ENCODE measurements at regions not wholly inside any gene's neighbourhood (a gene's known extent, or its start where the extent isn't known, plus 50 kb on each side); places are given as distances from the start of the nearest gene placed in this dataset.
A peak's percentile ranks its signal among the peaks of the same experiment; 100 is the strongest.

DNA sequence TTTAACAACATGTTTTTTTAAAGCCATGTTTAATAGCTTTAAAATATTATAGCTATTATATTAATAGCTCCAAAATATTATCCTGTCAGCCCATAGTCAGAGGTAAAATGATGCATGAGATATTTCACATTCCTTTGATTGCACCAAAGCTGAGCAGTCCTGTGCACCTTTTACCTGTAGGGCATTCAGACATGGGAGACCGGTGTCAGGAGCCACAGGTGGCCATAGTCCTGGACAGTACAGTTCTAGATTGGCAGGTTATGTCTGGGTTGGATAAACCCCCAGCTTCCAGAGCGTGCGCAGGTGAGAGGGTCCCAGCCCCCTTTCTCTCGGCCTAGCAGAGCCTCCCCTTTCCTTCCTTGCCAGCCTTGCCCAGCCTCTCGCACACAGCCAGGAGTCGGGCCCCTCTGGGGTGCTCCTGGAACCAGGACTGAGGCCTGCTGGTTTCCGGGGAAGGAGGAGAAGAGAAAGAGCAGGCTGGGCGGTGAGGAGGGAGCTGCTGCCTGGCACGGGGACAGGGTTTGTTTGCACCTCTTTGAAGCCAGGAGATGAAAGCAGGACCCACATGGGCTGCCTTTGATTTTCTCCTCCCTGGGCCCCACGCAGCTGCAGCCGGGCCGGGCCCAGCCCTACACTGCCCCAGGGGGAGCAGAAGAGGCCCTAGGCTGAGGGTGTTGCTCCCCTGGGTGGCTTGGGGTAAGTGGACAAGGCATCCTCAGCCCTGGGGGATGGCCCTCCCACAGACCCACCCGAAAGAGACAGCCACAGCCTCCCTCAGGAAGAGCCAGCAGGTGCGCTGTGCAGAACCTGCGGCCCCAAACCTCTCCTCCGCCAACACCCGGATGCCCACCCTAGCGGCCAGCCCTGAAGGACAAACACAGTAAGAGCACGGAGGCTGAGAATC lies 75.2 kb upstream of the TARDBP start:
- no peaks in the 10 kb centered on the region for H3K9me3 ChIP-seq (ENCODE audit: control insufficient read depth in 2 of 2, low read length in 2 of 2)
- no peak overlapping the region for H3K4me3 ChIP-seq (ENCODE audit: low read length in 2 of 2)
- H3K9ac ChIP-seq (ENCODE audit: low read depth in 1 of 2, low read length in 2 of 2): no peak overlapping the region
- no peaks in the 10 kb centered on the region for H3K27me3 ChIP-seq (ENCODE audit: control insufficient read depth in 2 of 2, insufficient read depth in 2 of 2, low read length in 2 of 2)
- H3K4me1 ChIP-seq (ENCODE audit: control insufficient read depth in 2 of 2, insufficient read depth in 2 of 2, low read length in 2 of 2): peaks cover 5 to 12% of the 10 kb centered on the region in 2 donors
- no peaks in the 10 kb centered on the region for H3K36me3 ChIP-seq (ENCODE audit: control insufficient read depth in 2 of 2, insufficient read depth in 2 of 2, low read length in 2 of 2)
- no peak overlapping the region for H3K27ac ChIP-seq (ENCODE audit: low read depth in 2 of 2, low read length in 2 of 2)

DNA sequence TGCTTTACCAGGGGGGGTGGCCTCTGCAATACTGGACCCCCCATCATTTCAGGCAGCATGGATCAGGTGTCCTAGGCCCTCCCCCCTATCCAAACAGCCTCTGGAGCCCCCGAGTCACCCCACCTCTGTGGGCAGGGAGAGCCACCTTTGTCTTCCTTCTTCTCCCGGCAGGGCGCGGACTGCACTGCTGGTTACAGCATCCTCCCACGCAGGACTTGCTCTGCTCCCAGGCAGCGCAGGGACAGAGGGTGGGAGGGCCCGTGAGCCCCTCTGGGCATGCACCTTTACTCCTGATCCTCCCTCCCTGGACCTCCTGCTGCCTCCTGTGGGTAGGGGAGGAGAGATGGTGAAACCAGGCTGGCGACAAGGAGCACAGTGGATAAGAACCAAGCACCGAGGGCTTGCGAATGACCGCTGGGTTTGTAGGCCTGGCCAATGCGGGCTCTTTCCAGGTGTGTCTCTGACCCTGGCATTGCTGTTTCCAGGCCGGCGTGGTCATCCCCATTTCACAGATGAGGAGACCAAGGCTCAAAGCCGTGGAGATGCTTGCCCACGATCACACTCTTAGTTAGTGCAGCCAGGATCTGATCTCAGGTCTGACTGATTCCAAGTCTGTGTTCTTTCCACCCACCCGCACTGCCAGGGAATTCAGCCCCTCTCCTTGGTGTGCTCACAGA lies 73.6 kb upstream of the TARDBP start:
- Histone ChIP-seq H3K9me3 (ENCODE audit: control insufficient read depth in 2 of 2, low read length in 2 of 2) (no peaks in the 10 kb centered on the region), H3K36me3 (ENCODE audit: control insufficient read depth in 2 of 2, insufficient read depth in 2 of 2, low read length in 2 of 2) (no peaks in the 10 kb centered on the region), H3K27me3 (ENCODE audit: control insufficient read depth in 2 of 2, insufficient read depth in 2 of 2, low read length in 2 of 2) (no peaks in the 10 kb centered on the region), H3K4me3 (ENCODE audit: low read length in 2 of 2) (no peak overlapping the region), H3K4me1 (ENCODE audit: control insufficient read depth in 2 of 2, insufficient read depth in 2 of 2, low read length in 2 of 2) (peaks cover 13 to 20% of the 10 kb centered on the region in 2 donors), H3K27ac (ENCODE audit: low read depth in 2 of 2, low read length in 2 of 2) (no peak overlapping the region), H3K9ac (ENCODE audit: low read depth in 1 of 2, low read length in 2 of 2) (no peak overlapping the region)

DNA sequence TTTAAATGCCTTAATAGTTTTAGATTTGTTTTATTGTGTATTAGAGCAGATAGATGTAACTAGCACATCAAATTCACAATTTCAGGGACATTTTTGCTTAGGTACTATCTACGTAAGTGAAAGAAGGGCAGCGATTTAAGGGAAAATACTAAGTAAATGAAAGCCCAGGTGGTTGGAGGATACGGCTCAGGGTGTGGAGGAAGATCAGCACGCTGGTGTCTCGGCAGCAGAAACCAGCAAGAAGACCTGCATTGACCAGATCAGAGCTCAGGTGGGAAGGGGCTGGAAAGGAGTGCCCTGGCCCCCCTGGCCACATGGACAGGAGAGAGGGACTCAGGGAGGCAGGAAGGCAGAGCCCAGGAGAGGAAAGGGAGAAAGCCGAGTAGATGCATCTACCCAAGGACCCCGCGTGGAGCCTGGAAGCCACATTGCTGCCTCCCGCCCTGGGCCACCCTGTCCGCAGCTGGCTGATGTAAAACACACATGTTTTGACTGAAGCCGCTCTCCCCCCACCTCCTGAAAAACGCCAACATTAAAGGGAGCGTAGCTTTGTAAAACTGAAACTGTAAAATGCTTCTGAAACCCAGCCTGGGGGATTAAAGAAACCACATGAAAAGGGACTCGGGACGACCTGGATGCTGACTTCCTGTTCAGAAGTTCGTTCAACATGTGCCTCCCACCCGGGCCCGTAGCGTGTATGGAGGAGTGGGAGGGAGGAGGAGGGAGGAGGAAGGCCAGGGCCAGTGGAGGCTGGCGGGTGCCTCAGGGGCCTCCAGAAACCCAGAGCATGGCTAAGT lies 72.6 kb upstream of the TARDBP start:
- Histone ChIP-seq H3K9me3 (ENCODE audit: control insufficient read depth in 2 of 2, low read length in 2 of 2) (no peaks in the 10 kb centered on the region), H3K4me3 (ENCODE audit: low read length in 2 of 2) (peak overlapping the region in 1 of 2 donors; percentile 28), H3K27me3 (ENCODE audit: control insufficient read depth in 2 of 2, insufficient read depth in 2 of 2, low read length in 2 of 2) (no peaks in the 10 kb centered on the region), H3K4me1 (ENCODE audit: control insufficient read depth in 2 of 2, insufficient read depth in 2 of 2, low read length in 2 of 2) (peaks cover 21 to 25% of the 10 kb centered on the region in 2 donors), H3K36me3 (ENCODE audit: control insufficient read depth in 2 of 2, insufficient read depth in 2 of 2, low read length in 2 of 2) (no peaks in the 10 kb centered on the region), H3K27ac (ENCODE audit: low read depth in 2 of 2, low read length in 2 of 2) (no peak overlapping the region), H3K9ac (ENCODE audit: low read depth in 1 of 2, low read length in 2 of 2) (no peak overlapping the region)

DNA sequence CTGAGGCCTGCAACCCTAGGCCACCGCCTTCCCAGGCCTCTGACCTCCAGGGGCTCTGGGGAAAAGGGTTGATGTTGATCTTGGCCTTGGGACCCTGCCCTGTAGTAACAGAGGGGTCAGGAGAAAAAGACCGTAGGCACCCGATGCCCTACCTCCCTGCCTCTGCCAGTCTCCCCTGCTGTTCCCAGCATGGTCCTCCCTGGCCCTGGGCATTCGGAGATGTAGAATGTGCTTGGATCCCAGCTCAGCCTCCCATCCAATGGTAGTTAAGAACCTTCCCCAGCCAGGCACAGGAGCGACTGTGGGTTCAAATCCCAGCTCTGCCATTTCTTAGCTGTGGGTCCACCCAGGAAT lies 72.0 kb upstream of the TARDBP start:
- Histone ChIP-seq H3K9me3 (ENCODE audit: control insufficient read depth in 2 of 2, low read length in 2 of 2) (no peaks in the 10 kb centered on the region), H3K27me3 (ENCODE audit: control insufficient read depth in 2 of 2, insufficient read depth in 2 of 2, low read length in 2 of 2) (no peaks in the 10 kb centered on the region), H3K4me3 (ENCODE audit: low read length in 2 of 2) (no peak overlapping the region)

DNA sequence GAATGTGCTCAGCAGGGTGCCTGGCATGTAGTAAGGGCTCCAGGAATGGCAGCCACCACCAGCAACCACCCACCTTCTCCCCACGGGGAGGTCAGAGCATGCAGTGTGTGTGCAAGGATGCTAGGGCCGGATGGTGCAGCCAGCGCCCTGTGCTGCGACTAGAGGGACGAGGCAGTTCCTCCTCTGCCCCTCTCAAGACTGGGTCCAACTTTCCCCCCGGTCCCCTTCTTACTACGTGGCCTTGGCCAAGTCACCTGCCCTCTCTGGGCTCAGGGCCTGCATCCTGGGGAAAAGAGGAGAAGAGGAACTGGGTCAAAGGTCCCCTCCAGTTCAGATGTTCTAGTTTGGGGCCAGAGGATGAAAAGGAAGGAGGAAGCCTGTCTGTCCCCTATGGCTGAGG lies 71.6 kb upstream of the TARDBP start:
- no peak overlapping the region for H3K4me3 ChIP-seq (ENCODE audit: low read length in 2 of 2)
- no peak overlapping the region for H3K27ac ChIP-seq (ENCODE audit: low read depth in 2 of 2, low read length in 2 of 2)
- H3K27me3 ChIP-seq (ENCODE audit: control insufficient read depth in 2 of 2, insufficient read depth in 2 of 2, low read length in 2 of 2): no peaks in the 10 kb centered on the region
- H3K36me3 ChIP-seq (ENCODE audit: control insufficient read depth in 2 of 2, insufficient read depth in 2 of 2, low read length in 2 of 2): no peaks in the 10 kb centered on the region
- no peaks in the 10 kb centered on the region for H3K9me3 ChIP-seq (ENCODE audit: control insufficient read depth in 2 of 2, low read length in 2 of 2)
- peaks cover 21 to 23% of the 10 kb centered on the region in 2 donors for H3K4me1 ChIP-seq (ENCODE audit: control insufficient read depth in 2 of 2, insufficient read depth in 2 of 2, low read length in 2 of 2)
- H3K9ac ChIP-seq (ENCODE audit: low read depth in 1 of 2, low read length in 2 of 2): no peak overlapping the region

More for the DNA sequence above, 72.0 kb upstream of the TARDBP start:
- Histone ChIP-seq H3K4me1 (ENCODE audit: control insufficient read depth in 2 of 2, insufficient read depth in 2 of 2, low read length in 2 of 2) (peaks cover 21 to 23% of the 10 kb centered on the region in 2 donors), H3K27ac (ENCODE audit: low read depth in 2 of 2, low read length in 2 of 2) (no peak overlapping the region), H3K36me3 (ENCODE audit: control insufficient read depth in 2 of 2, insufficient read depth in 2 of 2, low read length in 2 of 2) (no peaks in the 10 kb centered on the region), H3K9ac (ENCODE audit: low read depth in 1 of 2, low read length in 2 of 2) (no peak overlapping the region)

DNA sequence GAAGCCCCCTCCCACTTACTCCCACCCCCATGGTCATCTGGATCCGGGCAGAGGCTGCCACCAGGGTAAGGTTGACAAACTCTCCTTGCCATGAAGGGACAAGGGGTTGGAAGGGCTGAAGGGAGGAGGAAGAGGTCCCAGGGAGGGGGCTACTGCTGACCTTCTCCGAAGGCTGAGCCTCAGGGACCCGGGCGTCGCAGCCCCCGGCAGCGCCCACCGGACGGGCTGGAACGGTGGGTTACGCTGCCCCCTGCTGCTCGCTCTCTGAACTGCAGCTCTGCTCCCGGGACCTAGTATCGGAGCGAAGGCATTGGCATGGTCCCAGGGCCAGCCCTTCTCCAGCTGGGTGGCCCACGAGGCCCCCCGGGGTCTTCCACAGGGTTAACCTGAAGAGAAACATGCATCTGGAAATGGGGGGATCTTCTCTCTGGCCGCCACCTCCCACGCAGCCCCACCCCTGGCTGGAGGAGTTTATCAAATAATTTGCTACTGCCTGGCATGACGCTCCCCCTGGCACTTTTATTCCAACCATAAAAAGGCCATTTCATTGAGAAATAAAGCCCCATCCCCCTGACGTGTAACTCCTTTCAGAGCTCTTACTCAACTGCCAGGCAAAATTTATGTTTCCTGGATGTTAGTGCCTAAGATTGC lies 70.4 kb upstream of the TARDBP start:
- Histone ChIP-seq H3K27me3 (ENCODE audit: control insufficient read depth in 2 of 2, insufficient read depth in 2 of 2, low read length in 2 of 2) (no peaks in the 10 kb centered on the region), H3K36me3 (ENCODE audit: control insufficient read depth in 2 of 2, insufficient read depth in 2 of 2, low read length in 2 of 2) (no peaks in the 10 kb centered on the region), H3K9ac (ENCODE audit: low read depth in 1 of 2, low read length in 2 of 2) (no peak overlapping the region), H3K9me3 (ENCODE audit: control insufficient read depth in 2 of 2, low read length in 2 of 2) (no peaks in the 10 kb centered on the region), H3K4me3 (ENCODE audit: low read length in 2 of 2) (peak overlapping the region in 1 of 2 donors; percentile 41), H3K27ac (ENCODE audit: low read depth in 2 of 2, low read length in 2 of 2) (no peak overlapping the region), H3K4me1 (ENCODE audit: control insufficient read depth in 2 of 2, insufficient read depth in 2 of 2, low read length in 2 of 2) (peaks cover 21 to 23% of the 10 kb centered on the region in 2 donors)

DNA sequence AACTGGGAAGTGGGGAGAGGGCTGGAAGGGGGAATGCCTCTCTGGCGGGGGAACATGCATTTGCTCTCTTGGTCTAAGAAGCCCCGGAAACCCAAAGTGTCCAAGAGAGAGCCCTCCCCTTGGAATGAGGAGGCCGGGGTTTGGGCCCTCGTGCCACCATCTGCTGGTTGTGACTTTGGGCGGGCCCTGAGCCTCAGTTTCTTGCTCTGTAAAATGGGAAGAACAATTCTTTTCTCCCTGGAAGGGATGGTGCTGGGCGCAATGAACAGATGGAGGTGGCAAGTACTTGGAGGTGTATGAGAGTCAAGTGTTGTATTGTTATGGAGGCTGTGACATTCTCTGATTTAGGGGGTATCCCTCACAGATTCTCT lies 69.9 kb upstream of the TARDBP start:
- Histone ChIP-seq H3K9ac (ENCODE audit: low read depth in 1 of 2, low read length in 2 of 2) (no peak overlapping the region), H3K4me1 (ENCODE audit: control insufficient read depth in 2 of 2, insufficient read depth in 2 of 2, low read length in 2 of 2) (peaks cover 21 to 23% of the 10 kb centered on the region in 2 donors), H3K27ac (ENCODE audit: low read depth in 2 of 2, low read length in 2 of 2) (no peak overlapping the region), H3K4me3 (ENCODE audit: low read length in 2 of 2) (no peak overlapping the region), H3K36me3 (ENCODE audit: control insufficient read depth in 2 of 2, insufficient read depth in 2 of 2, low read length in 2 of 2) (no peaks in the 10 kb centered on the region), H3K27me3 (ENCODE audit: control insufficient read depth in 2 of 2, insufficient read depth in 2 of 2, low read length in 2 of 2) (no peaks in the 10 kb centered on the region), H3K9me3 (ENCODE audit: control insufficient read depth in 2 of 2, low read length in 2 of 2) (no peaks in the 10 kb centered on the region)

DNA sequence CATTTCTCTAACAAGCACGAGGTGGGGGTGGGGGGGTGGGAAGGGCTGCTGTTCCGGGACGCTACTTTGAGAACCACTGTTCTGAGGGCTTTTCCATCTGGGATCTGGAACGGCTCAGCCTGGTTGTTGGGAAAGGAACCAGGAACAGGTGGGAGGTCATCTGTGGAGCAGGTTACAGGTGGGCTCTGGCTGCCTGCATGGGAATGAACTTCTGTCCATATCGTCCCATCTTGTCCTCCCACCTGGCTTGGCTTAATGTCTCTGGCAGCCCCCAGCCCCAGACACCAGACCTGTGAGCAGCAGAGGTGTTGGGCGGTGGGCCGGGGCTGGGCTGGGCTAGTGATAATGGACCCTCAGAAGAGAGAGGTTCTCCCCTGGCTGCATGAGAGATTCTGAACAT lies 69.4 kb upstream of the TARDBP start:
- Histone ChIP-seq H3K36me3 (ENCODE audit: control insufficient read depth in 2 of 2, insufficient read depth in 2 of 2, low read length in 2 of 2) (no peaks in the 10 kb centered on the region), H3K27me3 (ENCODE audit: control insufficient read depth in 2 of 2, insufficient read depth in 2 of 2, low read length in 2 of 2) (no peaks in the 10 kb centered on the region), H3K27ac (ENCODE audit: low read depth in 2 of 2, low read length in 2 of 2) (no peak overlapping the region), H3K4me3 (ENCODE audit: low read length in 2 of 2) (no peak overlapping the region), H3K4me1 (ENCODE audit: control insufficient read depth in 2 of 2, insufficient read depth in 2 of 2, low read length in 2 of 2) (peaks cover 21 to 23% of the 10 kb centered on the region in 2 donors), H3K9me3 (ENCODE audit: control insufficient read depth in 2 of 2, low read length in 2 of 2) (no peaks in the 10 kb centered on the region), H3K9ac (ENCODE audit: low read depth in 1 of 2, low read length in 2 of 2) (no peak overlapping the region)

DNA sequence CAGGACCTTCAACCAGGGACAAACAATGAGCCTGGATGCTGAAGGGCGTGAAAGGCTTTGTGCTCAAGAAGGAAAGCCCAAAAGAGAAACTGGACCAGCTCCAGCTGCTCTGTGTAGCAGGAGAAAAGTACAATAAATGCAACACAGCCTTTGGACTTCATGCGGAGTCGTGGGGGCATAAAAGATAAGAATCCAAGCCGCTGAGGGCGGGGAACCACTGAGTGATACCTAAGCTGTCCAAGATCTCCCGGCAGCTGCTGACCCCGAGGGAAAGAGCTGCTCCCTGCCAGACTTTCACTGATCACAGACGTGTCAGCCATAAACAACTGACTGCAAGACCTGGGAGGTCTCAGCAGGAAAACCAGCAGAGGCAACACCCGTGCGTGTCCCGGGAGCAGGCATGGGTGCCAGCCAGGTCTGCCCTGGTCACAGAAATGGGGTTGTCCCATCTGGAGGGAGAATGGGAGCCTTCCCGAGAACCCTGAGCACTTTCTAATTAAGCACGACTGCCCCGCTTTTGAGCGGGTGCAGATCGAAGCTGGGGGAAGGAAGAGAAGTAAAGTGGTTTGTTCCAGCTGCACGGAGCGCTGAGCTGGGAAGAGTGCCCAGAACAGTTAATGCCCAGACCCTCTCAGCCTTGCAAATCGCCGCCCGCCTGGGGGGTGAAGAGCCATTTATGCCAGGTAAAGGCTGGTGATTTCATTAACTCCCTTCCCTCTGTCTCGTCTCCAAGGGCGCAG lies 68.3 kb upstream of the TARDBP start:
- peak overlapping the region; percentile 4 to 12 for H3K27ac ChIP-seq (ENCODE audit: low read depth in 2 of 2, low read length in 2 of 2)
- H3K4me1 ChIP-seq (ENCODE audit: control insufficient read depth in 2 of 2, insufficient read depth in 2 of 2, low read length in 2 of 2): peaks cover 21 to 23% of the 10 kb centered on the region in 2 donors
- peak overlapping the region; percentile 16 to 56 for H3K4me3 ChIP-seq (ENCODE audit: low read length in 2 of 2)

More for the DNA sequence above, 68.3 kb upstream of the TARDBP start:
- no peaks in the 10 kb centered on the region for H3K36me3 ChIP-seq (ENCODE audit: control insufficient read depth in 2 of 2, insufficient read depth in 2 of 2, low read length in 2 of 2)
- H3K27me3 ChIP-seq (ENCODE audit: control insufficient read depth in 2 of 2, insufficient read depth in 2 of 2, low read length in 2 of 2): no peaks in the 10 kb centered on the region
- no peaks in the 10 kb centered on the region for H3K9me3 ChIP-seq (ENCODE audit: control insufficient read depth in 2 of 2, low read length in 2 of 2)
- peak overlapping the region in 1 of 2 donors; percentile 45 for H3K9ac ChIP-seq (ENCODE audit: low read depth in 1 of 2, low read length in 2 of 2)
